Suprapubic skin (tissue), 4 donors: ENCODE measurements at regions not wholly inside any gene's neighbourhood (a gene's known extent, or its start where the extent isn't known, plus 50 kb on each side); places are given as distances from the start of the nearest gene placed in this dataset.

Source experiments
- DNase-seq, 2 donors: peaks; one replicate each; pipeline ENCODE4 v3.0.0-alpha.2; 2019; ENCODE audit warnings: low spot score in 2 of 2
- H3K27ac ChIP-seq: fragments of 200-600 bp; sonication (generic); one replicate; pipeline ENCODE4 v1.5.1; 2019
- H3K27me3 ChIP-seq: fragments of 200-600 bp; sonication (generic); one replicate; pipeline ENCODE4 v1.5.1; 2019
- H3K36me3 ChIP-seq: fragments of 200-600 bp; sonication (generic); one replicate; pipeline ENCODE4 v1.5.1; 2019
- H3K4me1 ChIP-seq: fragments of 200-600 bp; sonication (generic); one replicate; pipeline ENCODE4 v1.5.1; 2019
- H3K4me3 ChIP-seq: fragments of 200-600 bp; sonication (generic); one replicate; pipeline ENCODE4 v1.5.1; 2019; ENCODE audit warnings: mild to moderate bottlenecking
- H3K9me3 ChIP-seq: fragments of 200-600 bp; sonication (generic); one replicate; pipeline ENCODE4 v1.5.1; 2019
- EP300 ChIP-seq: sonication (generic); formaldehyde crosslinking; IDR thresholded peaks from one replicate; pipeline ENCODE4 v1.6.1; 2017; ENCODE audit warnings: antibody characterized with exemption
- POLR2A ChIP-seq, 2 donors: fragments of 450-650 bp; IDR thresholded peaks; one replicate each; pipeline ENCODE4 v1.6.1; 2017; ENCODE audit warnings: antibody characterized with exemption in 2 of 2, mild to moderate bottlenecking in 2 of 2, moderate library complexity in 2 of 2
- POLR2AphosphoS5 ChIP-seq, 3 donors: sonication (generic); formaldehyde crosslinking; IDR thresholded peaks; one replicate each; pipeline ENCODE4 v1.6.1; 2017; ENCODE audit warnings: antibody characterized with exemption in 3 of 3
- WGBS: methylation state at CpG from one replicate; pipeline ENCODE4 v1.1.5; 2018; 5-methylcytosine and 5-hydroxymethylcytosine counted together
- TF ChIP-seq, protein P1 (sequence below), 2 donors: fragments of 200-600 bp in 1 of 2; fragments of 450-650 bp in 1 of 2; sonication (generic) in 1 of 2; IDR thresholded peaks; one replicate each; pipeline ENCODE4 v1.5.1; 2016 to 2019; ENCODE audit warnings: antibody characterized with exemption in 2 of 2, mild to moderate bottlenecking in 1 of 2, moderate library complexity in 1 of 2

DNA sequence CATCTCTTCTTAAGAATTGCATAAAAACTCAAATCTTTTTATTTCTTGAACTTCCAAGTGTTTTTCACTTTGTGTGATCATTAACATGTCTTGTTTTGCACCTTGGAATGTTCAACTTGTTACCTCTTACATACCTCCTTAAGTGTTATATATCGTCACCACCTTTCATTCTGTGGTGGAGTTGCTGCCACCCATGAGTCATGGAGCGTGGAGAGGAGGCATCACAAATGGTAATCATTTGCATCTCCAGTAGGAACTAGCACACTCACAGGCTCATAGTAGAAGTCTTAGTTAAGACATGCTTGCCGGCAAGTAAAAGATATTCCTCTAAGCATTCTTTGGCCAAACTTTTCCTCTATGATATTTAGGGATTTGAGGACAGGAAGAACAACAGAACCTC, 67.0 kb upstream of the VCX start:
- no peak for DNase-seq
- H3K36me3 ChIP-seq, result no peaks in the 10 kb centered on the region
- H3K27ac ChIP-seq, result no peak overlapping the region
- H3K4me3 ChIP-seq, result no peak overlapping the region
- WGBS, result 65% methylated on average over 3 of the region's 3 CpGs
- H3K4me1 ChIP-seq, result no peaks in the 10 kb centered on the region
- H3K27me3 ChIP-seq, result no peaks in the 10 kb centered on the region
- TF ChIP-seq POLR2AphosphoS5 (IDR thresholded peaks at IDR 0.05) (no peak), EP300 (no peak), POLR2A (IDR thresholded peaks at IDR 0.05) (no peak)
- TF ChIP-seq, protein P1, sequence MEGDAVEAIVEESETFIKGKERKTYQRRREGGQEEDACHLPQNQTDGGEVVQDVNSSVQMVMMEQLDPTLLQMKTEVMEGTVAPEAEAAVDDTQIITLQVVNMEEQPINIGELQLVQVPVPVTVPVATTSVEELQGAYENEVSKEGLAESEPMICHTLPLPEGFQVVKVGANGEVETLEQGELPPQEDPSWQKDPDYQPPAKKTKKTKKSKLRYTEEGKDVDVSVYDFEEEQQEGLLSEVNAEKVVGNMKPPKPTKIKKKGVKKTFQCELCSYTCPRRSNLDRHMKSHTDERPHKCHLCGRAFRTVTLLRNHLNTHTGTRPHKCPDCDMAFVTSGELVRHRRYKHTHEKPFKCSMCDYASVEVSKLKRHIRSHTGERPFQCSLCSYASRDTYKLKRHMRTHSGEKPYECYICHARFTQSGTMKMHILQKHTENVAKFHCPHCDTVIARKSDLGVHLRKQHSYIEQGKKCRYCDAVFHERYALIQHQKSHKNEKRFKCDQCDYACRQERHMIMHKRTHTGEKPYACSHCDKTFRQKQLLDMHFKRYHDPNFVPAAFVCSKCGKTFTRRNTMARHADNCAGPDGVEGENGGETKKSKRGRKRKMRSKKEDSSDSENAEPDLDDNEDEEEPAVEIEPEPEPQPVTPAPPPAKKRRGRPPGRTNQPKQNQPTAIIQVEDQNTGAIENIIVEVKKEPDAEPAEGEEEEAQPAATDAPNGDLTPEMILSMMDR (IDR thresholded peaks at IDR 0.05), result no peak
- H3K9me3 ChIP-seq, result no peaks in the 10 kb centered on the region

DNA sequence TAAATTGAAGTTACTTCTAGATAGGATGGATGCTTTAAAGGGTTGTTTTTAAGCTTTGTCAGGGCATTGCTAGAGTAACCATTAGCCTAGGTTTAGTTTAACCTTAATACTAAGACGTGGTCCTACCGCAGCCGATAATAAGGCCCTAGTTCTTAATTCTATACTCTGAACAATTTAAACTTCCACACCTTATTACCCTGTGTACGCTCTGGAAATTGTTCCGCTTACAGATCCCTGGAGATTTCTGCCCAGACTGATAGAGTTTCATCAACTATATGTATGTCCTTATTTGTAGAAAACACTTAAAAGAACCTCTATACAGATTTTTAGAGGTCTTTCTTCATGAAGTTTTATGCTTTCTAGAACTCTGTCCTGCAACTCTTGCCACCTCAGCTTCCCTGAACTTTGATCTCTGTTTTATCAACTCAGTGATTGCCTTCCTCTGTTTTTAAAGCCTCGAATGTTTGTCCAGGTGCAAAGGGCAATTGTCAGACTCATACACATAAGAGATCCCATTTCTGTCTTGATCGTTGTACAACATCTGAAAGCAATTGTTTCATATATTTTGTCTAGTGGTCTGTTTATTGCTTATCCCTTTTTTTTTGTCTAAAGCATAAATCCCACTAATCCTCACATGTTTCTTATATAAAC, 71.1 kb upstream of the VCX start:
- 74% methylated on average over 7 of the region's 7 CpGs for WGBS
- TF ChIP-seq POLR2A (IDR thresholded peaks at IDR 0.05) (no peak), POLR2AphosphoS5 (IDR thresholded peaks at IDR 0.05) (no peak), EP300 (no peak)
- TF ChIP-seq, protein P1 (IDR thresholded peaks at IDR 0.05), result no peak
- no peak for DNase-seq
- no peak overlapping the region for H3K27ac ChIP-seq
- H3K4me3 ChIP-seq, result no peak overlapping the region
- no peaks in the 10 kb centered on the region for H3K4me1 ChIP-seq
- H3K27me3 ChIP-seq, result no peaks in the 10 kb centered on the region
- no peaks in the 10 kb centered on the region for H3K9me3 ChIP-seq
- H3K36me3 ChIP-seq, result no peaks in the 10 kb centered on the region

DNA sequence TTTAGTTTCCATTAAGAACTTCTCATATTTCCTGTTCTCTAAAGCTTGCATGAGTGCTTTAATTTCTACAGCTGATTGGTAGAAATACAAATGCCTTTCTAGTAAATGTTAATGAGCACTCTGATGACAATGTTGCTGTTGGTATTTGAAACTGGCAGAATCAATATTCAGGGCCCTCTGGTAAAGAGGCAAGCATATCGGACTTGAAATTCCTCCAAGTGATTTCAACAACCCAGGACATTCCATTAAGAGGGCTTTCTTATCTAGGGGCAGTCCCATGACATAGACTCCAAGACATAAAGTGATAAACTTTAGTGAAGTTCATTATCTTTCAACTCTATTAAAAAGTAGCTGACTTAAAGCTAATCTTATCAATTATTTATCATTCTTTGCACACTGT, 83.1 kb upstream of the VCX start:
- Histone ChIP-seq H3K4me1 (no peaks in the 10 kb centered on the region), H3K36me3 (no peaks in the 10 kb centered on the region), H3K27me3 (no peaks in the 10 kb centered on the region), H3K27ac (no peak overlapping the region), H3K9me3 (no peaks in the 10 kb centered on the region), H3K4me3 (no peak overlapping the region)
- DNase-seq, result no peak
- TF ChIP-seq EP300 (no peak), POLR2AphosphoS5 (IDR thresholded peaks at IDR 0.05) (no peak), POLR2A (IDR thresholded peaks at IDR 0.05) (no peak)
- TF ChIP-seq, protein P1 (IDR thresholded peaks at IDR 0.05), result no peak
- WGBS, result 76% methylated on average over 1 of the region's 1 CpG

DNA sequence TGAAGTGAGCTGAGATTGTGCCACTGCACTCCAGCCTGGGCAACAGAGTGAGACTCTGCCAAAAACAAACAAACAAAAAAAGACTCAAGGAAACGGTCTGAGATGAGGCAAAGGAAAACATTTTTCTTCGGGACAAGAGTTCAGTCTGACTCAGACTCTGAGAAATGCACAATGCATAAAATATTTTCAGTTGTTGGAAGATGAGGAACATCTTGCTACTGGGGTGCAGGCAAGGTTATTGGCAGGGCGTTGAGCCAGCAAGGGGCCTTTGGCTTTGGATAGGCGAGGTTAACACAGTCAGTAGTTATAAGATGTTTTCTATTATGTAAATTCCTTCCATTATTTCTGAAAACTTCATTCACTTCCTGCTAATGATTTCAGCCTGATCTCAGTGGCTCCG, 96.1 kb upstream of the VCX start:
- H3K27ac ChIP-seq, result no peak overlapping the region
- TF ChIP-seq POLR2AphosphoS5 (IDR thresholded peaks at IDR 0.05), result no peak
- TF ChIP-seq, protein P1 (IDR thresholded peaks at IDR 0.05), result no peak
- TF ChIP-seq EP300, result no peak
- no peak for TF ChIP-seq POLR2A (IDR thresholded peaks at IDR 0.05)
- WGBS, result 58% methylated on average over 5 of the region's 5 CpGs
- no peaks in the 10 kb centered on the region for H3K36me3 ChIP-seq
- H3K9me3 ChIP-seq, result no peaks in the 10 kb centered on the region
- no peak for DNase-seq
- H3K4me3 ChIP-seq, result no peak overlapping the region
- no peaks in the 10 kb centered on the region for H3K4me1 ChIP-seq
- H3K27me3 ChIP-seq, result no peaks in the 10 kb centered on the region

DNA sequence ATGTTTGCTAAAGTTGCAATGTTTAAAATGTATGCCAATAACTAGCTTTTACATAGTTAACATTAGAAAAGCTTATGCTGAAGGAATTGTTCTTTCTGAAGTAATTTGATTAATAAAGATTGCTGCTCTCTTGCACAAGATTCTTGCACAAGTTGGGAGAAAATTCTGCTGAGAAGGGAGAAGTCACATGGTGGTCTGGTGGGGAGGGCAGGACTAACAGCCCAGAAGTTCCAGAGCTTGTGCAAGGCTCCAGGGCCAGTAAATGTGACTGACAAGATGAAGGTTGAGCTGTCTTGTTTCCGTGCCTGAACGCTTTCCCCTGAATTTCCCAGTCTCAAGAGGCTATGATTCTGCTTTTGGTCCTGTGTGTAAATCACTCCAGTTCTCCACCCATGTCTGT, 112.9 kb upstream of the VCX start:
- Histone ChIP-seq H3K27me3 (no peaks in the 10 kb centered on the region), H3K4me3 (no peak overlapping the region), H3K27ac (no peak overlapping the region), H3K9me3 (no peaks in the 10 kb centered on the region), H3K4me1 (no peaks in the 10 kb centered on the region), H3K36me3 (no peaks in the 10 kb centered on the region)
- TF ChIP-seq EP300 (no peak), POLR2AphosphoS5 (IDR thresholded peaks at IDR 0.05) (no peak), POLR2A (IDR thresholded peaks at IDR 0.05) (no peak)
- TF ChIP-seq, protein P1 (IDR thresholded peaks at IDR 0.05), result no peak
- WGBS, result 25% methylated on average over 2 of the region's 2 CpGs
- no peak for DNase-seq
